Tibial nerve (tissue), 4 donors: ENCODE measurements at regions not wholly inside any gene's neighbourhood (a gene's known extent, or its start where the extent isn't known, plus 50 kb on each side); places are given as distances from the start of the nearest gene placed in this dataset.

ENCODE experiments used
- EP300 ChIP-seq, 2 donors: sonication (generic); formaldehyde crosslinking; IDR thresholded peaks; one replicate each; pipeline ENCODE4 v1.6.1; 2017; ENCODE audit warnings: antibody characterized with exemption in 2 of 2, mild to moderate bottlenecking in 1 of 2
- TF ChIP-seq, protein P1 (sequence below), 5 experiments: fragments of 200-600 bp in 3 of 5; fragments of 450-650 bp in 2 of 5; sonication (generic) in 3 of 5; IDR thresholded peaks; one replicate each; pipeline ENCODE4 v1.5.1; 2016 to 2019; ENCODE audit warnings: antibody characterized with exemption in 5 of 5, mild to moderate bottlenecking in 3 of 5, moderate library complexity in 2 of 5

- TF ChIP-seq, protein P1, sequence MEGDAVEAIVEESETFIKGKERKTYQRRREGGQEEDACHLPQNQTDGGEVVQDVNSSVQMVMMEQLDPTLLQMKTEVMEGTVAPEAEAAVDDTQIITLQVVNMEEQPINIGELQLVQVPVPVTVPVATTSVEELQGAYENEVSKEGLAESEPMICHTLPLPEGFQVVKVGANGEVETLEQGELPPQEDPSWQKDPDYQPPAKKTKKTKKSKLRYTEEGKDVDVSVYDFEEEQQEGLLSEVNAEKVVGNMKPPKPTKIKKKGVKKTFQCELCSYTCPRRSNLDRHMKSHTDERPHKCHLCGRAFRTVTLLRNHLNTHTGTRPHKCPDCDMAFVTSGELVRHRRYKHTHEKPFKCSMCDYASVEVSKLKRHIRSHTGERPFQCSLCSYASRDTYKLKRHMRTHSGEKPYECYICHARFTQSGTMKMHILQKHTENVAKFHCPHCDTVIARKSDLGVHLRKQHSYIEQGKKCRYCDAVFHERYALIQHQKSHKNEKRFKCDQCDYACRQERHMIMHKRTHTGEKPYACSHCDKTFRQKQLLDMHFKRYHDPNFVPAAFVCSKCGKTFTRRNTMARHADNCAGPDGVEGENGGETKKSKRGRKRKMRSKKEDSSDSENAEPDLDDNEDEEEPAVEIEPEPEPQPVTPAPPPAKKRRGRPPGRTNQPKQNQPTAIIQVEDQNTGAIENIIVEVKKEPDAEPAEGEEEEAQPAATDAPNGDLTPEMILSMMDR (IDR thresholded peaks at IDR 0.05): no peak
- TF ChIP-seq EP300 (IDR thresholded peaks at IDR 0.05): no peak
Observed at GRCh38 chr20:4335722-4336121, 86.6 kb upstream of the ADRA1D start.
